ENCODE measurements at regions not wholly inside any gene's neighbourhood (a gene's known extent, or its start where the extent isn't known, plus 50 kb on each side); places are given as distances from the start of the nearest gene placed in this dataset.
A peak's percentile ranks its signal among the peaks of the same experiment; 100 is the strongest.
"Not testable (repeated sequence)": the region's sequence is repeated elsewhere in the genome, so short reads cannot be mapped to it uniquely, and the experiment has no call there.

GRCh38 chr2:87453965-87454364 is 293.9 kb upstream of the PLGLB2 start:
- not testable (repeated sequence) for H4K20me1 ChIP-seq (ENCODE audit: insufficient read depth, low read length); H3K36me3 ChIP-seq (ENCODE audit: insufficient read depth, low read length); H3K9ac ChIP-seq (ENCODE audit: low read length); H3K79me2 ChIP-seq (ENCODE audit: insufficient read depth, low read length); H3F3A ChIP-seq (ENCODE audit: insufficient read depth, low read length); H3K9me2 ChIP-seq (ENCODE audit: low read depth, low read length); H3K27ac ChIP-seq (ENCODE audit: low read depth, low read length, poor library complexity, severe bottlenecking); H3K27me3 ChIP-seq (ENCODE audit: insufficient read depth, low read length); H2AFZ ChIP-seq (ENCODE audit: low read length); H3K4me1 ChIP-seq (ENCODE audit: insufficient read depth, low read length, severe bottlenecking); H3K4me3 ChIP-seq (ENCODE audit: low read depth, low read length, poor library complexity, severe bottlenecking); H3K4me2 ChIP-seq (ENCODE audit: low read length); H3K9me3 ChIP-seq (ENCODE audit: low read length)

GRCh38 chr2:87454421-87454820 is 293.5 kb upstream of the PLGLB2 start:
- not testable (repeated sequence) for H3K4me1 ChIP-seq (ENCODE audit: insufficient read depth, low read length, severe bottlenecking); H3K9ac ChIP-seq (ENCODE audit: low read length); H3K9me2 ChIP-seq (ENCODE audit: low read depth, low read length); H3K4me2 ChIP-seq (ENCODE audit: low read length); H3K79me2 ChIP-seq (ENCODE audit: insufficient read depth, low read length); H3K4me3 ChIP-seq (ENCODE audit: low read depth, low read length, poor library complexity, severe bottlenecking); H3K27ac ChIP-seq (ENCODE audit: low read depth, low read length, poor library complexity, severe bottlenecking); H3K36me3 ChIP-seq (ENCODE audit: insufficient read depth, low read length); H3K9me3 ChIP-seq (ENCODE audit: low read length); H3K27me3 ChIP-seq (ENCODE audit: insufficient read depth, low read length); H2AFZ ChIP-seq (ENCODE audit: low read length); H3F3A ChIP-seq (ENCODE audit: insufficient read depth, low read length); H4K20me1 ChIP-seq (ENCODE audit: insufficient read depth, low read length)

DNA sequence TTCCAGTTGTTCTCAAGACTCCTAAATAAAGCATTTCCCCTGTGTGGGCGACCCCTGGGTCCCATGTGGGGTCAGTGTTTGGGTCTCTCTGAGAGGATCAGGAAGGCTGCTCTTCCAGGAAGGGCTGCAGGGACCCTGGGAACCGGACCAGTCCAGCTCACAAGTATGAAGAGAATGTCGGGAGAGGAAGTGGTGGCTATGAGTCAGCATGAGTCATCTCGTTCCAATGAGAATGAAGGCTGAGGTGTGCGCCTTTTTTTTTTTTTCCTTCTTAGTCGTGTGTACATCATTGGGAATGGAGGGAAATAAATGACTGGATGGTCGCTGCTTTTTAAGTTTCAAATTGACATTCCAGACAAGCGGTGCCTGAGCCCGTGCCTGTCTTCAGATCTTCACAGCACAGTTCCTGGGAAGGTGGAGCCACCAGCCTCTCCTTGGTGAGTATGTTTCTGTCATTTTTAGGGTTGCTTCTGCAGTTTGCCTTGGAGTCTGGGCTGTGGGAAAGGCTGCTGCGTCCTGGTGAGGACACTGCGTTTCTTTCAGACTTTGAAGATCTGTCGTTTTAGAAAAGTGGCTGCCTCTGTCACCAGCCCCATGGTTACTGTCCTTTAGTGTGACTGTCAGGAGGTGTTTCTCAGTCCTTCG is 292.6 kb upstream of the PLGLB2 start:
- H3K4me3 ChIP-seq (ENCODE audit: low read depth, low read length, poor library complexity, severe bottlenecking); H4K20me1 ChIP-seq (ENCODE audit: insufficient read depth, low read length); H3F3A ChIP-seq (ENCODE audit: insufficient read depth, low read length); H3K9ac ChIP-seq (ENCODE audit: low read length); H3K4me1 ChIP-seq (ENCODE audit: insufficient read depth, low read length, severe bottlenecking); H3K27me3 ChIP-seq (ENCODE audit: insufficient read depth, low read length); H3K27ac ChIP-seq (ENCODE audit: low read depth, low read length, poor library complexity, severe bottlenecking); H3K9me2 ChIP-seq (ENCODE audit: low read depth, low read length); H3K79me2 ChIP-seq (ENCODE audit: insufficient read depth, low read length); H3K36me3 ChIP-seq (ENCODE audit: insufficient read depth, low read length); H2AFZ ChIP-seq (ENCODE audit: low read length); H3K9me3 ChIP-seq (ENCODE audit: low read length): not testable (repeated sequence)
- H3K4me2 ChIP-seq (ENCODE audit: low read length): peak overlapping the region; percentile 29; the same call in 1 of the 2 replicates

DNA sequence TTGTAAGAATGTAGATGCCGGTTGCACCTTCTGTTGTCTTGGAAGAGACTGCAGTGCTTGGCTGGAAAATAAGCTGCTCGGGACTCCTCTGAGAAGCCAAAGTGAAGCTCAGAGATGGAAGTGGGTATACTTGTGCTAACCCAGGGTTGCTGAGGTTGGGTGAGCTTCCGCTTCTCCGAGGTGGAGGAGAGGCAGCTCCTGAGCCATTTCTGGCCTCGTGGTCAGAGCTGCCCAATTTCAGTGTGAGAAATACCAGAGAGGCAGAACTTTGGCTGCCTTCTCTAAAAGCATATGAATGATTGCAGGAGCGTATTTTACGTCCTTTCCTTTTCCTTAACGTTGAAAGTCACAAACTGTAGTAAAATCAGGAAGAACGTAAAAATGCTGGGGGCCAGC is 292.0 kb upstream of the PLGLB2 start:
- H3K79me2 ChIP-seq (ENCODE audit: insufficient read depth, low read length); H3K4me1 ChIP-seq (ENCODE audit: insufficient read depth, low read length, severe bottlenecking); H3K9ac ChIP-seq (ENCODE audit: low read length); H3K9me3 ChIP-seq (ENCODE audit: low read length); H4K20me1 ChIP-seq (ENCODE audit: insufficient read depth, low read length); H3K36me3 ChIP-seq (ENCODE audit: insufficient read depth, low read length); H2AFZ ChIP-seq (ENCODE audit: low read length); H3K27ac ChIP-seq (ENCODE audit: low read depth, low read length, poor library complexity, severe bottlenecking); H3F3A ChIP-seq (ENCODE audit: insufficient read depth, low read length); H3K4me3 ChIP-seq (ENCODE audit: low read depth, low read length, poor library complexity, severe bottlenecking); H3K27me3 ChIP-seq (ENCODE audit: insufficient read depth, low read length); H3K9me2 ChIP-seq (ENCODE audit: low read depth, low read length): not testable (repeated sequence)
- H3K4me2 ChIP-seq (ENCODE audit: low read length): peak overlapping the region; percentile 29; the same call in 1 of the 2 replicates

GRCh38 chr2:87456477-87457128 is 291.3 kb upstream of the PLGLB2 start:
- not testable (repeated sequence) for H3F3A ChIP-seq (ENCODE audit: insufficient read depth, low read length); H3K9me2 ChIP-seq (ENCODE audit: low read depth, low read length); H3K4me2 ChIP-seq (ENCODE audit: low read length); H3K79me2 ChIP-seq (ENCODE audit: insufficient read depth, low read length); H3K27ac ChIP-seq (ENCODE audit: low read depth, low read length, poor library complexity, severe bottlenecking); H3K9me3 ChIP-seq (ENCODE audit: low read length); H2AFZ ChIP-seq (ENCODE audit: low read length); H3K4me3 ChIP-seq (ENCODE audit: low read depth, low read length, poor library complexity, severe bottlenecking); H3K27me3 ChIP-seq (ENCODE audit: insufficient read depth, low read length); H3K9ac ChIP-seq (ENCODE audit: low read length); H3K36me3 ChIP-seq (ENCODE audit: insufficient read depth, low read length); H3K4me1 ChIP-seq (ENCODE audit: insufficient read depth, low read length, severe bottlenecking); H4K20me1 ChIP-seq (ENCODE audit: insufficient read depth, low read length)

- H3K27ac ChIP-seq (ENCODE audit: low read depth, low read length, poor library complexity, severe bottlenecking); H4K20me1 ChIP-seq (ENCODE audit: insufficient read depth, low read length); H3K4me1 ChIP-seq (ENCODE audit: insufficient read depth, low read length, severe bottlenecking); H3K27me3 ChIP-seq (ENCODE audit: insufficient read depth, low read length); H3K9ac ChIP-seq (ENCODE audit: low read length); H3K4me3 ChIP-seq (ENCODE audit: low read depth, low read length, poor library complexity, severe bottlenecking); H3K4me2 ChIP-seq (ENCODE audit: low read length); H2AFZ ChIP-seq (ENCODE audit: low read length); H3K36me3 ChIP-seq (ENCODE audit: insufficient read depth, low read length); H3K9me3 ChIP-seq (ENCODE audit: low read length); H3K79me2 ChIP-seq (ENCODE audit: insufficient read depth, low read length); H3K9me2 ChIP-seq (ENCODE audit: low read depth, low read length); H3F3A ChIP-seq (ENCODE audit: insufficient read depth, low read length): not testable (repeated sequence)
These were observed 290.8 kb upstream of the PLGLB2 start for GRCh38 chr2:87457129-87457499.

GRCh38 chr2:87458938-87459337 is 288.9 kb upstream of the PLGLB2 start:
- H2AFZ ChIP-seq (ENCODE audit: low read length); H3K27me3 ChIP-seq (ENCODE audit: insufficient read depth, low read length); H3K9ac ChIP-seq (ENCODE audit: low read length); H3K36me3 ChIP-seq (ENCODE audit: insufficient read depth, low read length); H3F3A ChIP-seq (ENCODE audit: insufficient read depth, low read length); H3K4me1 ChIP-seq (ENCODE audit: insufficient read depth, low read length, severe bottlenecking); H3K9me3 ChIP-seq (ENCODE audit: low read length); H3K4me3 ChIP-seq (ENCODE audit: low read depth, low read length, poor library complexity, severe bottlenecking); H3K9me2 ChIP-seq (ENCODE audit: low read depth, low read length); H3K4me2 ChIP-seq (ENCODE audit: low read length); H4K20me1 ChIP-seq (ENCODE audit: insufficient read depth, low read length); H3K27ac ChIP-seq (ENCODE audit: low read depth, low read length, poor library complexity, severe bottlenecking); H3K79me2 ChIP-seq (ENCODE audit: insufficient read depth, low read length): not testable (repeated sequence)

DNA sequence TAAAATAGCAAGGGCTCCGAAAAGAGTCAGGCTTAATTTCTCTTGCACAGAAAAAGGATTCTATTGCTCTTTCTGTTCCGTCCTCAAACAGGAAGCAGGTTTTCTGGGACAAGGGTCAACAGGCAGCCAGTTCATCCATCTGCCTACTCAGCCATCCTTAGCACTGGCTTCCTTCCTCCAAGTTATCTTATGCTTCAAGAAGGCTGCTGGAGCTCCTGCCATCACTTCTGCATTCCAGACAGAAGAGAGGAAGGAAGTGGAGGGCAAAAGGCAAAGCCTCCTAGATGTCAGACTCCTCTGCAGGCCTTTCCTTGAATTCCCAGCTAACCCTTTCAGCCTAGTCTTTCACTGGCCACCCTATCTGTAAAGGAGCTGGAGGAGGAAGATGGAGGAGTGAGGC is 287.8 kb upstream of the PLGLB2 start:
- H3K36me3 ChIP-seq (ENCODE audit: insufficient read depth, low read length); H3K4me3 ChIP-seq (ENCODE audit: low read depth, low read length, poor library complexity, severe bottlenecking); H4K20me1 ChIP-seq (ENCODE audit: insufficient read depth, low read length); H3K4me1 ChIP-seq (ENCODE audit: insufficient read depth, low read length, severe bottlenecking); H3K27ac ChIP-seq (ENCODE audit: low read depth, low read length, poor library complexity, severe bottlenecking); H3K9ac ChIP-seq (ENCODE audit: low read length); H2AFZ ChIP-seq (ENCODE audit: low read length); H3K4me2 ChIP-seq (ENCODE audit: low read length); H3K27me3 ChIP-seq (ENCODE audit: insufficient read depth, low read length); H3K9me2 ChIP-seq (ENCODE audit: low read depth, low read length); H3K9me3 ChIP-seq (ENCODE audit: low read length); H3F3A ChIP-seq (ENCODE audit: insufficient read depth, low read length); H3K79me2 ChIP-seq (ENCODE audit: insufficient read depth, low read length): not testable (repeated sequence)
